ENCODE measurements at regions not wholly inside any gene's neighbourhood (a gene's known extent, or its start where the extent isn't known, plus 50 kb on each side); places are given as distances from the start of the nearest gene placed in this dataset.

- H3F3A ChIP-seq (replicated peaks; ENCODE audit: low read depth), result no peaks in the 10 kb centered on the region
- H3K79me2 ChIP-seq (replicated peaks; ENCODE audit: insufficient read depth), result no peaks in the 10 kb centered on the region
- no peaks in the 10 kb centered on the region for H4K20me1 ChIP-seq (replicated peaks; ENCODE audit: insufficient read depth)
- peaks cover 2% of the 10 kb centered on the region for H3K27me3 Mint-ChIP-seq (ENCODE audit: insufficient read depth, low read depth, poor library complexity)
- no peak overlapping the region for H3K4me3 ChIP-seq
- H3K4me1 ChIP-seq (ENCODE audit: insufficient read depth), result no peaks in the 10 kb centered on the region
- no peak overlapping the region for H3K4me2 ChIP-seq
- H2AFZ ChIP-seq, result no peak overlapping the region
- H3K9me2 ChIP-seq (ENCODE audit: insufficient read depth), result no peaks in the 10 kb centered on the region
- no peak for DNase-seq (ENCODE audit: low spot score)
- H3K27me3 ChIP-seq (ENCODE audit: insufficient read depth), result no peaks in the 10 kb centered on the region
- TF ChIP-seq ZNF462 (CRISPR knock-in tag; IDR thresholded peaks at IDR 0.05) (no peak), ZNF114 (CRISPR knock-in tag; IDR thresholded peaks at IDR 0.05) (no peak), EZH2 (IDR thresholded peaks at IDR 0.05; ENCODE audit: low read depth, unreplicated experiment) (no peak), NANOG (IDR thresholded peaks at IDR 0.05; ENCODE audit: borderline replicate concordance) (no peak), CREB1 (CRISPR knock-in tag; IDR thresholded peaks at IDR 0.05; ENCODE audit: low read depth) (no peak), STAT1 (IDR thresholded peaks at IDR 0.05; ENCODE audit: unreplicated experiment) (no peak), EZH2phosphoT487 (IDR thresholded peaks at IDR 0.05; ENCODE audit: unreplicated experiment) (no peak), REST (IDR thresholded peaks at IDR 0.05; ENCODE audit: unreplicated experiment) (no peak)
- TF ChIP-seq, protein P1, sequence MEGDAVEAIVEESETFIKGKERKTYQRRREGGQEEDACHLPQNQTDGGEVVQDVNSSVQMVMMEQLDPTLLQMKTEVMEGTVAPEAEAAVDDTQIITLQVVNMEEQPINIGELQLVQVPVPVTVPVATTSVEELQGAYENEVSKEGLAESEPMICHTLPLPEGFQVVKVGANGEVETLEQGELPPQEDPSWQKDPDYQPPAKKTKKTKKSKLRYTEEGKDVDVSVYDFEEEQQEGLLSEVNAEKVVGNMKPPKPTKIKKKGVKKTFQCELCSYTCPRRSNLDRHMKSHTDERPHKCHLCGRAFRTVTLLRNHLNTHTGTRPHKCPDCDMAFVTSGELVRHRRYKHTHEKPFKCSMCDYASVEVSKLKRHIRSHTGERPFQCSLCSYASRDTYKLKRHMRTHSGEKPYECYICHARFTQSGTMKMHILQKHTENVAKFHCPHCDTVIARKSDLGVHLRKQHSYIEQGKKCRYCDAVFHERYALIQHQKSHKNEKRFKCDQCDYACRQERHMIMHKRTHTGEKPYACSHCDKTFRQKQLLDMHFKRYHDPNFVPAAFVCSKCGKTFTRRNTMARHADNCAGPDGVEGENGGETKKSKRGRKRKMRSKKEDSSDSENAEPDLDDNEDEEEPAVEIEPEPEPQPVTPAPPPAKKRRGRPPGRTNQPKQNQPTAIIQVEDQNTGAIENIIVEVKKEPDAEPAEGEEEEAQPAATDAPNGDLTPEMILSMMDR (conservative IDR thresholded peaks at IDR 0.05; ENCODE audit: low read depth in 2 of 2), result no peak
- no peak overlapping the region for H3K4me3 Mint-ChIP-seq
- peaks cover 29% of the 10 kb centered on the region for H3K9me3 Mint-ChIP-seq
- peaks cover 10% of the 10 kb centered on the region; the same call in 2 of the 3 replicates for H3K36me3 Mint-ChIP-seq (ENCODE audit: low read depth)
- H3K4me1 Mint-ChIP-seq, result no peaks in the 10 kb centered on the region
- H3K27ac ChIP-seq (ENCODE audit: low read depth), result no peak overlapping the region
- ATAC-seq, result no peak
- no peaks in the 10 kb centered on the region for H3K36me3 ChIP-seq (ENCODE audit: insufficient read depth)
- H3K27ac Mint-ChIP-seq, result no peak overlapping the region
Measured at GRCh38 chr14:101325319-101325718, 236.0 kb upstream of the DIO3 start.
